ENCODE measurements at regions not wholly inside any gene's neighbourhood (a gene's known extent, or its start where the extent isn't known, plus 50 kb on each side); places are given as distances from the start of the nearest gene placed in this dataset.

DNA sequence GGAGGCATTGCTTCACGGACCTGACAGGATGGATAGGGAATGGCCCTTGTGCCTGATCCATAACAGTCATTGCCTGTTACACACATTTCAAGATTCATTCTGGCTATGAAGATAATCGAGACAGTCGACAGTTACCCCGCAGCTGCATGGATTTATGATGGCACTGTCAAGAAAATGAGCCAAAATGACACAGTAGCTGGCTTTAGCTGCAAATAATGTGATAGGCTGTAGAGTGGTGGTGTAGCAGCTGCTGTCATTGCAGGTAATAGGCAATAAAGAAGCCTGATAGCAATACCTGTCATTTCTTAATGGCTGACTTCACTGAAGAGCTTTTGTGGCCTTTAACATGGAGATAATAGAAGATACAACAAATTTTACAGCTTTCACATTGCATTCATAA lies 1085.2 kb upstream of the ARRDC3 start:
- TF ChIP-seq, protein P1, sequence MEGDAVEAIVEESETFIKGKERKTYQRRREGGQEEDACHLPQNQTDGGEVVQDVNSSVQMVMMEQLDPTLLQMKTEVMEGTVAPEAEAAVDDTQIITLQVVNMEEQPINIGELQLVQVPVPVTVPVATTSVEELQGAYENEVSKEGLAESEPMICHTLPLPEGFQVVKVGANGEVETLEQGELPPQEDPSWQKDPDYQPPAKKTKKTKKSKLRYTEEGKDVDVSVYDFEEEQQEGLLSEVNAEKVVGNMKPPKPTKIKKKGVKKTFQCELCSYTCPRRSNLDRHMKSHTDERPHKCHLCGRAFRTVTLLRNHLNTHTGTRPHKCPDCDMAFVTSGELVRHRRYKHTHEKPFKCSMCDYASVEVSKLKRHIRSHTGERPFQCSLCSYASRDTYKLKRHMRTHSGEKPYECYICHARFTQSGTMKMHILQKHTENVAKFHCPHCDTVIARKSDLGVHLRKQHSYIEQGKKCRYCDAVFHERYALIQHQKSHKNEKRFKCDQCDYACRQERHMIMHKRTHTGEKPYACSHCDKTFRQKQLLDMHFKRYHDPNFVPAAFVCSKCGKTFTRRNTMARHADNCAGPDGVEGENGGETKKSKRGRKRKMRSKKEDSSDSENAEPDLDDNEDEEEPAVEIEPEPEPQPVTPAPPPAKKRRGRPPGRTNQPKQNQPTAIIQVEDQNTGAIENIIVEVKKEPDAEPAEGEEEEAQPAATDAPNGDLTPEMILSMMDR (IDR thresholded peaks at IDR 0.05), result no peak
- TF ChIP-seq POLR2A (IDR thresholded peaks at IDR 0.05), result no peak
- H3K27me3 ChIP-seq, result no peaks in the 10 kb centered on the region
- no peak overlapping the region for H3K4me3 ChIP-seq
- intact Hi-C loops (cut with DNase I), result no loop called here
- WGBS, 2 donors, result 36 to 66% methylated on average over 4 of the region's 4 CpGs
- H3K9me3 ChIP-seq, result peaks cover 0 to 5% (median 0%) of the 10 kb centered on the region in 3 donors
- H3K4me1 ChIP-seq, result no peaks in the 10 kb centered on the region
- DNase-seq, result no peak
- H3K27ac ChIP-seq, result no peak overlapping the region
- H3K36me3 ChIP-seq, result no peaks in the 10 kb centered on the region

DNA sequence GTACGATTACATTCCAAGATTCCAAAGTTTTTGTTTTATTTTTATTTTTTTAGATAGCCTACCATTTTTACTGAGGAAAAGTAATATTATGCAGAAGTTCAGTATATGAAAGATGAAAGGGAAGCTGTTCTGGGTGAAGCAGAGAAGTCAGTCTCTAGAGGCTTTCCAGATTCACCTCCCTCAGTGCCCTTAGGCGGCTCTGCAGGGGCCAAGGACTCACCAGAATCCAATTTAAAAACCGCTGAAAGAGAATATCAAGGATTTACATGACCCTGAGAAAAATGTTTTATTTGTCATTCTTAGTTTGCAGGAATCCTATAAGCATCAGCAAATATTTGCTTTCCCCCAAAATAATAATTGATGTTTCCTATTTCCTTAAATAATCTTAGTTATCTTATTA lies 1084.6 kb upstream of the ARRDC3 start:
- Histone ChIP-seq H3K27ac (no peak overlapping the region), H3K27me3 (no peaks in the 10 kb centered on the region), H3K4me1 (no peaks in the 10 kb centered on the region), H3K36me3 (no peaks in the 10 kb centered on the region), H3K9me3 (no peaks in the 10 kb centered on the region), H3K4me3 (no peak overlapping the region)
- DNase-seq, result no peak
- intact Hi-C loops (cut with DNase I), result no loop called here
- WGBS, 2 donors, result 57 to 62% methylated on average over 3 of the region's 3 CpGs
- TF ChIP-seq POLR2A (IDR thresholded peaks at IDR 0.05), result no peak
- TF ChIP-seq, protein P1 (IDR thresholded peaks at IDR 0.05), result no peak

DNA sequence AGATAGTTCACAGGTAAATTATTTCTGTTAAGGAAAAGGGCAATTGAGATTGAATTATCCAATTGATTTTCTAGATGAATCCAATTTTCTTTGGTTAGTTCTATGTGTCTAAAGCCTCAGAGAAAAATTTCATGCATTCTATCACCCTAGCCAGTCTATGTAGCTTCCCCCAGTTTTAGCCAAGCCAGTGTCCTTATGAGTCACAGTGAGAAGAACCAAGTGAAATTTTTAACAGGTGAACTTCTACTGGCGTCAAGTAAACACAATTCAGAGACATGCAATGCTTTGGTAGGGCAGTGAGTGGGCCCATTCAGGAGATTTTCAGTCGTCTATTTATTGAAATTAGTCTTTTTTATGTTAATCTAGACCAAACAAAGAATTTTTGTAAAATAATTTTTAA lies 1077.4 kb upstream of the ARRDC3 start:
- intact Hi-C loops (cut with DNase I), result no loop called here
- Histone ChIP-seq H3K27me3 (no peaks in the 10 kb centered on the region), H3K4me1 (no peaks in the 10 kb centered on the region), H3K4me3 (no peak overlapping the region), H3K27ac (no peak overlapping the region), H3K36me3 (no peaks in the 10 kb centered on the region), H3K9me3 (no peaks in the 10 kb centered on the region)
- WGBS, 2 donors, result 39 to 63% methylated on average over 2 of the region's 2 CpGs
- no peak for DNase-seq
- TF ChIP-seq, protein P1 (IDR thresholded peaks at IDR 0.05), result no peak
- TF ChIP-seq POLR2A (IDR thresholded peaks at IDR 0.05), result no peak

DNA sequence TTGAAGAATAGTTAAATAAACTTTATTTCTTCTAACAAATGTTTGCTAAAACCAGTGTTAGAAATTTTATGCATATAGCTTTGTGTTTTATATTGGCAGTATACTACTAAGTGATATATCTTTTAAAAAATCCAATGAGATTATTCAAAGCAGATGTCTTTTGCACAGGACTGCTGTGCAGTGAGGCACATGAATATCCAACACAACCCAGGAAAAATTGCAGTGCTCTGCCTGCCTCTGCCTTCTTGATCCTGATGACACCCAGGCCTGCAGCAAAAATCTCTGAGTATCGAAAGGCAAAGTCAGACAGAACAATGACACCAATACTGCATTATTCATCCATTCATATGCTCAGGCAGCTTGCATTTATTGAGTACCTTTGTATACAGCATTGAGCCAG lies 1076.5 kb upstream of the ARRDC3 start:
- no peak overlapping the region for H3K4me3 ChIP-seq
- WGBS, 2 donors, result 70 to 80% methylated on average over 1 of the region's 1 CpG

DNA sequence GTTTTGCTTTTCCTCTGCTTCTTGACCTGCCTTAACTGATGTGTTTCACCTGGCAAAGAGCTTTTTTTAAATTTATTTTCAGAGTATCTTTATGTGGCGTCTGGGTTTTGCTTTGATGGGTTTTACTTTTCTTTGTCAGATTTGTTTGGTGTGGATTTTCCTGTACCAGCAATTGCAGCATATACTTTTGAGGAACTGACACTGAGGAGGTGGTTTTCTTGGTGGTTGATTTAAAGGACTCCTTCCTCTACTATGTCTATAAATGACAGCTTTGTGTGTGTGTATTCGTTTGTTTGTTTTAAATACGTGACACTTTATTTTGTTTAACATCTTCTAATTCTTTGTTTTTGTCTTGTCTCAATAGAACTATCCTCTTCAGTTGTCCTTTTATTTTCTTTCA lies 1071.9 kb upstream of the ARRDC3 start:
- TF ChIP-seq, protein P1 (IDR thresholded peaks at IDR 0.05), result no peak
- no peak for TF ChIP-seq POLR2A (IDR thresholded peaks at IDR 0.05)
- intact Hi-C loops (cut with DNase I), result no loop called here
- Histone ChIP-seq H3K36me3 (no peaks in the 10 kb centered on the region), H3K27me3 (no peaks in the 10 kb centered on the region), H3K4me3 (no peak overlapping the region), H3K4me1 (no peaks in the 10 kb centered on the region), H3K27ac (no peak overlapping the region), H3K9me3 (no peaks in the 10 kb centered on the region)
- DNase-seq, result no peak
- WGBS, 2 donors, result 29 to 40% methylated on average over 3 of the region's 3 CpGs

More for the DNA sequence above, 1076.5 kb upstream of the ARRDC3 start:
- DNase-seq, result no peak
- intact Hi-C loops (cut with DNase I), result no loop called here
- no peaks in the 10 kb centered on the region for H3K4me1 ChIP-seq
- H3K27ac ChIP-seq, result no peak overlapping the region
- no peaks in the 10 kb centered on the region for H3K27me3 ChIP-seq
- TF ChIP-seq, protein P1 (IDR thresholded peaks at IDR 0.05), result no peak
- TF ChIP-seq POLR2A (IDR thresholded peaks at IDR 0.05), result no peak
- no peaks in the 10 kb centered on the region for H3K9me3 ChIP-seq
- no peaks in the 10 kb centered on the region for H3K36me3 ChIP-seq
